Thyroid gland (tissue), 4 donors: ENCODE measurements at regions not wholly inside any gene's neighbourhood (a gene's known extent, or its start where the extent isn't known, plus 50 kb on each side); places are given as distances from the start of the nearest gene placed in this dataset.

Source experiments
- DNase-seq, 2 donors: peaks; one replicate each; pipeline ENCODE4 v3.0.0-alpha.2; 2019
- H3K27ac ChIP-seq, 3 donors: fragments of 200-600 bp; sonication (generic); 1 replicate in 2 of 3; 2 replicates in 1 of 3; pipeline ENCODE4 v1.5.1; 2016 to 2019; ENCODE audit warnings: mild to moderate bottlenecking in 1 of 3, moderate library complexity in 1 of 3
- H3K27me3 ChIP-seq: fragments of 200-600 bp; sonication (generic); one replicate; pipeline ENCODE4 v1.5.1; 2019
- H3K36me3 ChIP-seq, 2 donors: fragments of 200-600 bp; sonication (generic); one replicate each; pipeline ENCODE4 v1.5.1; 2016 to 2019
- H3K4me1 ChIP-seq, 2 donors: fragments of 200-600 bp; sonication (generic); one replicate each; pipeline ENCODE4 v1.5.1; 2017 to 2019
- H3K4me3 ChIP-seq, 3 donors: fragments of 200-600 bp; sonication (generic); replicated peaks in 1 of 3; 1 replicate in 2 of 3; 2 replicates in 1 of 3; pipeline ENCODE4 v1.5.1; 2016; ENCODE audit warnings: mild to moderate bottlenecking in 1 of 3
- H3K9me3 ChIP-seq: fragments of 200-600 bp; sonication (generic); one replicate; pipeline ENCODE4 v1.5.1; 2017
- POLR2A ChIP-seq, 2 donors: fragments of 450-650 bp; IDR thresholded peaks; one replicate each; pipeline ENCODE4 v1.6.1; 2017; ENCODE audit warnings: antibody characterized with exemption in 2 of 2, mild to moderate bottlenecking in 2 of 2, moderate library complexity in 1 of 2
- WGBS, 2 donors: methylation state at CpG; one replicate each; pipeline ENCODE4 v1.1.5; 2017; 5-methylcytosine and 5-hydroxymethylcytosine counted together
- intact Hi-C: fragments of 100-400 bp; cut with DNase I; formaldehyde crosslinking; loops from one replicate; pipeline ENCODE4 v1.15.1; 2023
- TF ChIP-seq, protein P1 (sequence below), 6 experiments: fragments of 200-600 bp in 3 of 6; fragments of 450-650 bp in 3 of 6; sonication (generic) in 3 of 6; IDR thresholded peaks; one replicate each; pipeline ENCODE4 v1.5.1; 2016 to 2019; ENCODE audit warnings: antibody characterized with exemption in 6 of 6, mild to moderate bottlenecking in 2 of 6, inconsistent platforms in 1 of 6, moderate library complexity in 1 of 6

DNA sequence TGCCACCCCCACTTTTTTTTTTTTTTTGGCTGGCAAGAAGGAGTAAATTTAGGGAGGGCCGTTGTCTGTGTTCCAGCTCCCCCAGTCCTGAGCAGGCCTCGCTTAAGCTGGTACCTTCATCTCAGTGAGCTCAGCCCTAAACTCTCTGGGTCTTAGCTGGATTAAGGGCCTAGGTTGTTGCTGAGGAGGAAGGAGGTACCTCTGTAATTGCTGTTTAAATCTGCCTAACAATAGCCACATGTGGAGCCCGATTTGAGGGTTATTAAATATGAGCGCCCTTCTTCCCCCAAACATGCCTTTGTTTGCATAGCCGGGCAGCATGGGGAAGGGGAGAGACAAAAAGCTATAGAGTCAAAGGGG is 179.0 kb upstream of the PITX1 start:
- WGBS, 2 donors: 85 to 86% methylated on average over 5 of the region's 5 CpGs
- DNase-seq: no peak
- no peak for TF ChIP-seq POLR2A (IDR thresholded peaks at IDR 0.05)
- TF ChIP-seq, protein P1, sequence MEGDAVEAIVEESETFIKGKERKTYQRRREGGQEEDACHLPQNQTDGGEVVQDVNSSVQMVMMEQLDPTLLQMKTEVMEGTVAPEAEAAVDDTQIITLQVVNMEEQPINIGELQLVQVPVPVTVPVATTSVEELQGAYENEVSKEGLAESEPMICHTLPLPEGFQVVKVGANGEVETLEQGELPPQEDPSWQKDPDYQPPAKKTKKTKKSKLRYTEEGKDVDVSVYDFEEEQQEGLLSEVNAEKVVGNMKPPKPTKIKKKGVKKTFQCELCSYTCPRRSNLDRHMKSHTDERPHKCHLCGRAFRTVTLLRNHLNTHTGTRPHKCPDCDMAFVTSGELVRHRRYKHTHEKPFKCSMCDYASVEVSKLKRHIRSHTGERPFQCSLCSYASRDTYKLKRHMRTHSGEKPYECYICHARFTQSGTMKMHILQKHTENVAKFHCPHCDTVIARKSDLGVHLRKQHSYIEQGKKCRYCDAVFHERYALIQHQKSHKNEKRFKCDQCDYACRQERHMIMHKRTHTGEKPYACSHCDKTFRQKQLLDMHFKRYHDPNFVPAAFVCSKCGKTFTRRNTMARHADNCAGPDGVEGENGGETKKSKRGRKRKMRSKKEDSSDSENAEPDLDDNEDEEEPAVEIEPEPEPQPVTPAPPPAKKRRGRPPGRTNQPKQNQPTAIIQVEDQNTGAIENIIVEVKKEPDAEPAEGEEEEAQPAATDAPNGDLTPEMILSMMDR (IDR thresholded peaks at IDR 0.05): no peak
- H3K36me3 ChIP-seq: no peaks in the 10 kb centered on the region
- H3K27ac ChIP-seq: no peak overlapping the region
- H3K9me3 ChIP-seq: no peaks in the 10 kb centered on the region
- intact Hi-C loops: no loop called here
- H3K4me3 ChIP-seq: no peak overlapping the region
- H3K4me1 ChIP-seq: no peaks in the 10 kb centered on the region
- no peaks in the 10 kb centered on the region for H3K27me3 ChIP-seq

DNA sequence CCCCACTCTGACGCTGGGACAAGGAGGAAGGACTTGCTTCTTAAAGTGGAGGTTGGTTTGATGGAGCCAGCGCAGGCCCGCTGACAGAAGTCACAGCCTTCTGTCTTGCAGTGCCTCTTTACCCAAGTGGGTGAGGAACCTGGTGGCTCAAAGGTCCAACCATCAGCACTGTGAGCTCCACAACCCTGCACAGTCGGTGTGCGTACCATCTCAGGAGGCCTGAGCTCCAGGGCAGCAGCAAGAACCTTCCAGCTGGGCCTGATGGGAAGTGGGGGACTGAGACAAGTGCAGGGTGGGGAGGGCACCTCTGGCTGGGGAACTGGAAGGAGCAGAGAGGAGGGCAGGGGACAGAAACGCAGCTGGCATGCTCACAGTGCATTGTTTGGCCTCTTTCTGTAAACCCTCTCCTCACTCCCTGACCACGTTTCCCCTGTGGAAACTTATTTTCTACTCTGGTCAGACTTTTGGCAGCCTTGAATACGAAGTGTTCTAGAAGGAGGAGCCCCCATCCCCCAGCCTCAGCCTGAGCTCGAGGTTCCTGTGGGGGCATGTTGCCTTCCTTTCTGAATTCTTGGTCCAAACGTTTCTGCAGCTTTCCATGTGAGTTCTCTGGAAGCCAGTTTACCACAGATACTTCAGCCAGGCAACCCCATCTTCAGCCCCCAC is 178.5 kb upstream of the PITX1 start:
- Histone ChIP-seq H3K36me3 (no peaks in the 10 kb centered on the region), H3K27me3 (no peaks in the 10 kb centered on the region), H3K27ac (no peak overlapping the region), H3K4me1 (no peaks in the 10 kb centered on the region), H3K9me3 (no peaks in the 10 kb centered on the region), H3K4me3 (no peak overlapping the region)
- TF ChIP-seq, protein P1 (IDR thresholded peaks at IDR 0.05): no peak
- TF ChIP-seq POLR2A (IDR thresholded peaks at IDR 0.05): no peak
- no peak for DNase-seq
- intact Hi-C loops: no loop called here
- WGBS, 2 donors: 78 to 83% methylated on average over 10 of the region's 10 CpGs

DNA sequence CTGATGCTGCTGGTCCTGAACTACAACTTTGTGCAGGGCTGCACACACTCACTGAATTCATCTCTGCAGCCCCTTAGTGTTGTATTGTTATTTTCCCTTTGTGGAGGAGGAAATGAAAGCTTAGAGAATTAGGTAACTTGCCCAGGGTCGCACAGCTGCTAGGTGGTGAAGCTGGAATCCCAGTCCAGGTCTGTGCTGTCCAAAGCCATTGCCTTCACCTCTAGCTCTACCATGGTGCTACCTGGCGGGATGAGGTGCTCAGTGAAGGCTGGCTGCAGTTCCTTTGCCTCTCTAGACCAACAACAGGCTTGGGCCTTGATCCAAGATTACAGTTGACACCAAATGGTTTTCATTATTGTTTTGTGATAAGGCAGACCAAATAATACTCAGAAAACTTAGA is 177.8 kb upstream of the PITX1 start:
- H3K27ac ChIP-seq: no peak overlapping the region
- H3K4me1 ChIP-seq: no peaks in the 10 kb centered on the region
- intact Hi-C loops: no loop called here
- H3K27me3 ChIP-seq: no peaks in the 10 kb centered on the region
- 65 to 84% methylated on average over 2 of the region's 2 CpGs for WGBS, 2 donors
- H3K9me3 ChIP-seq: no peaks in the 10 kb centered on the region
- H3K4me3 ChIP-seq: no peak overlapping the region
- no peak for DNase-seq
- H3K36me3 ChIP-seq: no peaks in the 10 kb centered on the region
- TF ChIP-seq, protein P1 (IDR thresholded peaks at IDR 0.05): no peak
- TF ChIP-seq POLR2A (IDR thresholded peaks at IDR 0.05): no peak

DNA sequence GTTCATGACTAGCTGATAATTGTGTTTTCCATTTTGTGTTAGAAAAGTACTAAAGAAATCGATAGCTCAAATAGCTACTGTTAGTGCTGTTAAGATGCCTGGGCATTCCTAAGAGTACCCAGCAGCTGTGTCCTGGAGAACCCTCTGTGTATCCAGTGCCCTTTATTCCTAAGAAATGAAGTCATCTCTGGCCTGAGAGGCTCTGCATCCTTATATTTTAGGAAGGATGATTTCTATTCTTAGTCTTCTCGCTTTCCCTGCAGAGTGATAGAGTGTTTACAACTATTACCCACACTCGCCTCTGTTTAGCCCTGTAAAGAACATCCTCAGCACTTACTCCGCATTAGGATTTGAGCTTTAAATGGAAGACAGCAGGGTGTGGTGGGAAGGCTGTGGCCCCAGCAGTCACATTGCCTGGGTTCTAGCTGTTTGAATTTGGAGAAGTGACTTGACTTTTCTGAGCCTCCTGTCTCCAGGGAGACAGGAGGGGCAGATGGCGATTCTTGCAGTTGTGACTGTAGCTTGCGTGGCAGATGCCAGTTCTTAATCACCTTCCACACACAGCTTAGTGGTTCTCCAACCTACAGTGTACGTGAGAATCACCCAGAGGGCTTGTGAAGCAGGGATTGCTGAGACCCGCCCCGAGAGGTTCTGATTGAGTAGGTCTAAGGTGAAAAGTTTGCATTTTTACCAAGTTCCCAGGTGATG is 177.2 kb upstream of the PITX1 start:
- Histone ChIP-seq H3K4me3 (no peak overlapping the region), H3K9me3 (no peaks in the 10 kb centered on the region), H3K27ac (no peak overlapping the region), H3K36me3 (no peaks in the 10 kb centered on the region), H3K27me3 (no peaks in the 10 kb centered on the region), H3K4me1 (no peaks in the 10 kb centered on the region)
- DNase-seq: no peak
- WGBS, 2 donors: 85 to 89% methylated on average over 9 of the region's 9 CpGs
- no peak for TF ChIP-seq POLR2A (IDR thresholded peaks at IDR 0.05)
- TF ChIP-seq, protein P1 (IDR thresholded peaks at IDR 0.05): no peak
- intact Hi-C loops: no loop called here

DNA sequence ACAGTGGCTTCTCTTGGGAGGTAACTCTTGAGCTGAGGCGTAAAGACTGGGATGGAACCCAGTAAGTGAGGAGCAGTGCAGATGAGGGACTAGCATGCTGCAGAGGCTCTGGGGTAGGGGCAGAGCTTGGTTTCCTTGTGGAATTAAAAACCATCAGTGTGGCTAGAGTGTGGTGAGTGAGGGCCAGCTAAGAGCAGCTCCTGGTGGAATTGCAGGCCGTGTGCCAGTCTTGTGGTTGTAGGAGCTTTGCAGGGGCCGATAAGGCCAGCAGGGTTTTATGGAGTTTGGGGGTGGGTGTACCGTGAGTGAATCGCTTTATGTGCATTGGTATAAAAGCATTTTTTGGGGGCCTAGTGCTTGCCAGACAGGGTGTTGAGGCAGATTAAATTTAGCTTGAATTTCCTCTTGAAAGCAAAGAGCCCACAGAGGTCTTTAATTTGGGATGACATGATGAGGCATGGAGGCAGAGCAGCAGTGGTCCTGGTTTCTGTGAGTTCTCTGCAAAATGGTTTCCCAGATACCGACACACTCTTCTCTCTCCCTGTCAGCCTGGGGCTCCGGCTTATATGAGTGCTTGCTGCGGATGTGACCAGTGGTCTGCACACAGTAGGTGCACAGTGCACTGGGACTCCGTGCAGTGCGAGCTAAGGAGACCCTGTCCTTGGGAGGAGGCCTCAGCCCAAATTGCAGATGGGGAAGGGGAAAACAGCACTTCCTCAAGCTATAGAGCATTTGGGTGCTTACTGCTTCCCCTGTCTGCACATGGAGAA is 176.4 kb upstream of the PITX1 start:
- Histone ChIP-seq H3K27ac (no peak overlapping the region), H3K27me3 (no peaks in the 10 kb centered on the region), H3K9me3 (no peaks in the 10 kb centered on the region), H3K4me3 (no peak overlapping the region), H3K36me3 (no peaks in the 10 kb centered on the region), H3K4me1 (no peaks in the 10 kb centered on the region)
- no peak for DNase-seq
- WGBS, 2 donors: 94 to 96% methylated on average over 10 of the region's 10 CpGs
- TF ChIP-seq POLR2A (IDR thresholded peaks at IDR 0.05): no peak
- TF ChIP-seq, protein P1 (IDR thresholded peaks at IDR 0.05): no peak
- intact Hi-C loops: no loop called here
